ENCODE measurements at regions not wholly inside any gene's neighbourhood (a gene's known extent, or its start where the extent isn't known, plus 50 kb on each side); places are given as distances from the start of the nearest gene placed in this dataset.

- TF ChIP-seq POLR2A (IDR thresholded peaks at IDR 0.05) (no peak), CTCF (IDR thresholded peaks at IDR 0.05) (no peak)
These were observed 348.3 kb downstream of the CYRIA start for GRCh38 chr2:16317211-16317830.
